RKO (cell line): ENCODE measurements at regions not wholly inside any gene's neighbourhood (a gene's known extent, or its start where the extent isn't known, plus 50 kb on each side); places are given as distances from the start of the nearest gene placed in this dataset.

Experiments
- DNase-seq: peaks from one replicate; pipeline ENCODE4 v3.0.0-alpha.2; 2016; ENCODE audit warnings: low spot score

DNA sequence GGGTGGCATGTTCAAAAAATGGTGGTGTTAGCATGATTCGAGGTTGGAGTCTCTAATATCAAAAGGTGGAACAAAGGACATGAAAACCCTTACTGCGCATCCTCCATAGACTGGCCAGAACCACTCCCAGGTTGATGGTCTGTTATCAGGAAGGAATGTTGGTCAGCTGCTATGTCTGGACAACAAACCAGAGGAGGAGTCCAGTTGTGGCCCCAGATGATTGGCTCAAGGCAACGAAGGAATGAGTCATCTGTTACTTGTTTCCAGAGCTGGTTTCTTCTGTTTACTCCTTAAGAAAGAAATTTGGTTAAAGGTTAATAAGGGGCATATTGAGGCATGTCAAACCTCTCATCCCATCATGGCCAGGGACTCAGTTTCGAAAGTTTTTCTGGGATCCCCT, 56.8 kb upstream of the GRIA4 start:
- DNase-seq, result peak; percentile 2

DNA sequence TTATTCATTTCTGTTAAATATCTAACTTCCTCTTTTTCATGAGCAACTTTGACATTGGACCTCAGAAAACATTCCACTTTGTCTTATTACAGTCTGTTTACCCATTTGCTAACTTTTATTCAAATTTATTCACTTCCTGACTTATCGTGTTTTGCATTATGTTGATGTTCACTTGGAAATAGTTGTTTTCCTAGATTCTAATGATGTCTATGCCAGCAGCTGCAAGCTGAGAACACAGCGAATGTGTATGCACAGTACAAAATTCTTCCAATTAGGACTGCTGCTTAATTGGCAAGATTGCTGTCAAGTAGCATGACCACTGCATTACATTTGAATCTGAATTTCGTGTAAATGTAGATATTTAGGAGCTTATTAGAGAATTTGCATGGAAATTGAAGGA, 61.5 kb upstream of the GRIA4 start:
- DNase-seq, result no peak

DNA sequence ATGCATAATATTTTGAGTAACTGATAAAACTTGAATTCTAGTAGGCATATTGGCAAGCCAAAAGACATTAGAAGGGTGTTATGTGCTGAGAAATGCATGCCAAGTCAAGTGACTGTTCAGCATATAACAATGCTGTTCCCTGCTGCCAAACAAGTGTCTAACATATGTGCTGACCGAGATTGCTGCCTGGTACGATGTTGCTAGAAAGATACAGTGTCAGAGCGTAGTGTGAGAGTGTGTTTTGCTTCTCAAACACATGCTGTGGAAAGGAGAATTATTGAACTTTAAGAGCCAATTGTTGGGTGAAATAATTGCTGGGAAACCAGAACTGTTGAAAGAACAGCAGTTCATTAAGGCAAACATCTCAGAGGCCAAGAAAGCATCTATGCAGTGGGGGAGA, 71.3 kb upstream of the GRIA4 start:
- DNase-seq, result no peak

DNA sequence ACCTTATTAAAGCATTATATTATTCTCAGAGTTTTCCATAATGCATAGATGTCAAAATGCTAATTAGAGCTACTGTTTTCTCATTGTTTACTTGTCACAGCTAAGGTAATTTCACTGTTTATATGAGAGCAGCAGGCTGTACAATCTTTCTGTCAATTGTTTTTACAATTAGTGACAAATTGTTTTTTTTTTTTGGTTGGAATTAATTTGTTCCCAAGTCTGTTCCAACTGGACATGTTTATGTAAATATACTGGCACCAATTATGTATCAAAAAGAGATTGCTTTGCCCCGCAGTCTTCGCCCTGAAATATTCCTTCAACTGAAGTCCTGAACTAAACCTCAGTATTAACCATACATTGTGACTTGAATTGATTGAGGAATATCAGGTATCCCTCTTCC, 72.3 kb upstream of the GRIA4 start:
- no peak for DNase-seq

DNA sequence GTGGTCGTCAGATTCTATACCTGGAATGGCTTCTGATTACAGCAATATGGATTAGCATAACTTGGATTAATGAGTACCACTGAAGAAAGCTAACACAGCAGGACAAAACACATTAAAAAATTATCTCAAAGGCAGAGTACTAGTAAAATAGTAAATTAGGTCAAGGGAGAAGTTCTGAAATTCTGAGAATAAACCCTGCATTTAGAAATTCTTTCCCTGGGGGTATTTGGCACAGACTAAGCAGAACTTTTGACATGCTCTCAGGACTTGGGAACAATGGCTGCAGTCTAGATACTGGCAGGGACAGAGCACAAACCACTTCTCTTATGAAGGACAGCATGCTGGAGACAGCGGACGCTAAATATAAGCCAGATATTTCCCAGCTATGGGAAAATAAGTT, 85.6 kb upstream of the GRIA4 start:
- DNase-seq, result no peak

DNA sequence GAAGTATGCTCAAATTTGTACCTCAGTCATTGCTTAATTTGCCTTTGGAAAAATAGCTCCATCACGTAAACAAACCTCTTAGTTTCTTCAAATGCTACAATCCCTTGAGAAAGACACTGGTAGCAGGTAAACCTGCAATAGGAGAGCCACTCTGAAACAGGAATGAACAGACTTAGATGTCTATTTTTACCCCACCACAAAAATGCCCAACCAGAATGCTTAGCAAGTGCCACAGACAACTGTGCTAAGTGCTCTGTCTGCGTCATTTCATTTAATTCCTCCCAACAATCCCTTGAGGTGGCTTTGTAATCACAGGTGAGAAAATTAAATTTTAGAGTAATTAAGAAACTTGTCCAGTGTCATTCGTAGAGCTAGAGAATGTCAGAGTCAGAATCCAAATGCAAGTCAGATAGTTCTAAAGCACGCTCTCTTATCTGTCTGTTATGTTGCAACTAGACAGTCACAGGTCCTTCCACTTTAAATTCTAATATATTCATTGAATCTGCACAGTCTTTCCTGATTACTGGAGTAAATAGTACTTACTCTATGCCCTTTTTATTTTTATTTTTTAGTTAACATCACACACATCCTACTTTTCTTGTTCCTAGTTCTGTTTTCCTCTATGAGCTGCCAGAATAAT, 89.0 kb upstream of the GRIA4 start:
- DNase-seq, result no peak

DNA sequence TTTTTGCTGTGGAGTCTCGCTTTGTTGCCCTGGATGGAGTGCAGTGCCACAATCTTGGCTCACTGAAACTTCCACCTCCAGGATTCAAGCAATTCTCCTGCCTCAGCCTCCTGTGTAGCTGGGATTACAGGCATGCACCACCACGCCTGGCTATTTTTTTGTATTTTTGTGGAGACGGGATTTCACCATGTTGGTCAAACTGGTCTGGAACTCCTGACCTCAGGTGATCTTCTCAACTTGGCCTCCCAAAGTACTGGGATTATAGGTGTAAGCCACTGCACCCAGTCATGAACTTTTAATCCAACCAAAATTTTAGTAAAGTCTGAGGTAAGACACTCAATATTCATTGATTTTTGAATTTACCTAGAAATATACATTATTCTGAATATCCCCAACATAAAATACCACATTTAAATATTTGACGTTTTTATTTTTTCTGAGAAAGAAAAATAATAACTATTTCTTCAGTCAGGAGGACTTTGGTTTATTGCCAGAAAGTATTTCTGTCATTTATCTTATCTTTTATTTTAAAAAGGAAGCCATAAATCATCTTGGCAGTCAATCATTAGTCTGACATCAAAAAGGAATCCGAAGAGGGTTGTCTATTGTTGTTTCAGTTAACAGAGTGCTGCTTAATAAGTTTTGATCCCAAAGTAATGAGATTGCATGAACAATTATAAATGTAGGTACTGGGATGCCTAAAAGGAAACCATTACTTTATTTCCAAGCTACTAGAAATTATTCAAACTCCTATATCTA, 102.2 kb upstream of the GRIA4 start:
- no peak for DNase-seq

DNA sequence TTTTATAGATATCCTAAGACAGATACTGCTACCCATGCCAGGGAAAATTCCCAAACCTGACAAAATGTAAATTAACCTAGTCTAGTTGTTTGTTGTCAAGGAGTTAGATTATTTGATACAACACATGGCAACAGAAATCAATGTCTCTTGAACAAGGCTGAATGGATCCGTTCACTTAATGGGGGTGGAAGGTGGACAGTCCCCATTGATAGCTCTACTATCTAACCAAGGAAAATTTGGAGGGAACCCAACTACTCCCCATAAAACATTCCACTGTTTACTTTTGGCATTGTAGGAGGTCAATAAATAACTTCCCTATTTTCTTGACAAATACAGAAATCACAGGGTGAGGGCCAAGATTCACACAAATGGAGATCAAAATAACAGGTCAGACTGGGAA, 117.9 kb upstream of the GRIA4 start:
- no peak for DNase-seq

DNA sequence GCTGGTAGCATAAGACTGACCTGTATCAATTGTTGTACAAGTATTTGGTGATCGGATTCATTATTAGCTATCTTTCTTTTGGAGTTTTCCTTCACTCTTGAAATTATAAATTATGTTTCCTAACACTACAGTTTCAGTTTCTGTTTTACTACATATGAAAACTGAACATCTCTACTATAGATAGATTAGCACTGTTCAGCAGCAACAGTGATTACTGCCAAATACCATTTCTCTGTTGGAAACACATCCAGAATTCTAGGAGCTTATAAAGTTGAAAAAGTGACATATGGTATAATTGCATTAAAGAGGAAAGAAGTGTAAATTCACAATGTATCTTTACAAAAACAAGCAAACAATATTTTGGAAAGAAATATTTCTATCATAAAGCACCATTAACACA, 118.5 kb upstream of the GRIA4 start:
- DNase-seq, result no peak

DNA sequence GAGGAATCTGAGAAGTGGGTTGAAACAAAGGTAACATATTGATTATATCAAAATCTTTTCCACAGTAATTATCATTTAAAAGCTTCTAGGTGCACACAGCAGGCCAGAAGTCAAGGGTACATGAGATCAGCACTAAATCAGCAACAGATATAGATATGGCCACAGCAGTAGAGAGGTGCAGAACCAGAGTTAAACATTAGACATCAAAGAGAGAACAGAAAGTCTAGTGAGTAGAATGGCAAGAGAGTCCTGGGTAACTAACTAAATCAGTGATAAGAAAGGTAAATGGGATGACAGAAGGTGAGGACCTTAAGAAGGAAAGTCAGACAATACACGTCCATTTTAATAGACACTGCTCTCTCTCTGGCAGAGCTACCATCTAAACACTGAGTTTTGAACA, 119.5 kb upstream of the GRIA4 start:
- DNase-seq, result no peak

DNA sequence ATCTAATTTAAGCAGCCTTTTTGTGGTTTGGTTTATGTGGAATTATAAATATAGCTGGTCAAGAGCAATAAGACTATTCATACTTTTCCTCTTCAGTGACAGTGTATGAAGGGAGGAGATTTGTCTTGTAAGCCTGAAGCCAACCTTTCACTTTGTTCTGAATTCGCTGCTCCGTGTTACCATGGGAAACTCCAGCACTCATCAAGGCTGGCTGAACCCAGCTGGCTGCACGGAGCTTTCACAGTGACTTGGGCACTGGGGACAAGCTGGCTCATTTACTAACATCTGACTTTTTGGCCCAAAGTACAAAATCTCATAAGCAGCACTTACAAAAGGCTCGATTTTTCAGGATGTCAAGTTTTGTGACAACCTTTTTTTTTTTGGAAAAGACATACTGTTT, 120.4 kb upstream of the GRIA4 start:
- no peak for DNase-seq

DNA sequence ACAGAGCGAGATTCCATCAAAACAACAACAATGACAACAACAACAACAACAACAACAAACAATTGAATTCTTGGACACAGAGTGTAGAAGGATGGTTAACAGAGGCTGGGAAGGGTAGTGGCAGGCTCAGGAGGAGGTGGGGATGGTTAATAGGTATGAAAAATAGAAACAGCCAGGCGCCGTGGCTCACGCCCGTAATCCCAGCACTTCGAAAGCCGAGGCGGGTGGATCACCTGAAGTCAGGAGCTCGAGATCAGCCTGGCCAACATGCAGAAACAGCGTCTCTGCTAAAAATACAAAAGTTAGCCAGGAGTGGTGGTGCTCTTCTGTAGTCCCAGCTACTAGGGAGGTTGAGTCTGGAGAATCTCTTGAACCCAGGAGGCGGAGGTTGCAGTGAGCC, 122.9 kb upstream of the GRIA4 start:
- no peak for DNase-seq

DNA sequence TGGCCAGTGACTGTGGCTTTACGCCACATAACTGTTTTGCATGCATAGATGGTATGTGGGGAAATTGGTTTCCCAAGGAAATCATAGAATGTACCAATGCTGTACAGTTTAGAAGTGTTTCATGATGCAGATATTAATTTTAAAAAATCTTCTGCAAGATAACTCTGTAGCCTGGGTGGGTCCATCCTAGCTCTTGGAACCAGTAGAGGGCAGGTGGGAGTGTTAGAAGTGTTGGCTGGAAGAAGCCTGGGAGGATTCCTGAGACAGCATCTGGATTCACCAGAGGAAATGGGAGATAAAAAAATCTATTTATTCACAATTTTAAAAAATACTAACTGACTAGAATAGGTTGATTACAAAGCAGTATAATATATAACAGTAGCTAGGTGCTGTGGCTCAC, 139.9 kb upstream of the GRIA4 start:
- DNase-seq, result no peak

DNA sequence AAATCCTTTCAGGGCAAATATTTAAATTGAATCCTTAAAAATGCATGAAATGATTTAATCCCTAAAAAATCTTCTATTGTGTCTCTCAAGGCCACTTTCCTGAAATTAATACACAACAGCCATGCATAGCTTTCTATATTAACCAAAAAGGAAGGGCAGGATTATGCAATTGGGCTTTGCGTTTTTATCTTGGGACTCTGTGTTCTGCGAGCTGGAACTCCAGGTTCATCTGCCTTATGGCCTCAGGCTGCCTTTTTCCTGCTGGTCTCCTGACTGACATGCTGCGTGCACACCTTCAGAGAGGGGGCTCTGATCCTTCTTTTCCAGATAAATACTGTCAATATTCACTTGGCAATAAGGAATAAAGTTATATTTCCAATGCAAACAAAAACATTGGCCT, 141.7 kb upstream of the GRIA4 start:
- no peak for DNase-seq

DNA sequence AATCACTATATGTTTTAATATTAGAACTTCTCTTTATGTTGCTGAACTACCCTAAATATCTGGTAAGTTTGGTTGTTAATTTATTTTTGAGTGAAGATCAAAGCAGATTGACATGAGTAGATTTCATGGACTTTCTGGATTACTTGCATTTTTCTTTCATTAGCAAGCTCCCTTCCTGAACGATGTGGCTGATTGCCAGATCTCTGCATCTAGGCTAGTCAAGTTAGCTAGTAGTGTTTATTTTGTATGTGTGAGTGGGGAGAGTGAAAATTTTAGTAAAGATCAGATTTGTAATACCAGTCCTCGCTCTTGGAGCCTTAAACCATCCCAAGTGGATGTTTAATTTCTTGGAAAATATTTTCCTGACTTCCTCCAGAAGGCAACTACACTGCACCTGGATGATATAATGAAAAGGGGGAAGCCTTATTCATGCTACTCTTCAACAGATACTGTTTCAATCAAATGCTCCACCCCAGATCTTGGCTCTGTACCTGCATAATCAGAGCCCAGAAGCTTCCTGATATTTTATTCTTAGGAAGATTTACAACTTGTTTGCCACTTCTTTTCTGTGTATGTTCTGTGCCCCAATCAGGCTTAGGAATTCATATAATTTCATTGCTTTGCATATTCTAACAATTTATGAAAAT, 143.2 kb upstream of the GRIA4 start:
- DNase-seq, result no peak

DNA sequence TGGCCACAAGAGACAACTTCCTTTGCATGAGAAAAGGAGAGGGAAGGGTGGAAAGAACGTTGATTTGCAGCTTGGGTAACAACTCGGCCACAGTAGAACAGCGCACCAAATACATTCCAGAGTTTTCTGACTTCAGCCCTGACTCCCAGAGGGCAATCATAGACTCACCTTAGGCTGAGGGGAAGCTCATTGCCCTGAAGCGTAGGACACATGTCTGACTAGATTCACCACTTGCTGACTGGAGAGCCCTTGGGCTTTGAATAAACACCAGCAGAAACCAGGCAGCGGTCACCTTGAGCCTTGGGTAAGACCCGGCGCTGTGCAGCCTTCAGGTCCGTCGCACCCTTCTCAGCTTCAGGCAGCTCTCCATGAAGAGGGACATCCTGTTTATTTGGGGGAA, 151.8 kb upstream of the GRIA4 start:
- DNase-seq, result no peak

DNA sequence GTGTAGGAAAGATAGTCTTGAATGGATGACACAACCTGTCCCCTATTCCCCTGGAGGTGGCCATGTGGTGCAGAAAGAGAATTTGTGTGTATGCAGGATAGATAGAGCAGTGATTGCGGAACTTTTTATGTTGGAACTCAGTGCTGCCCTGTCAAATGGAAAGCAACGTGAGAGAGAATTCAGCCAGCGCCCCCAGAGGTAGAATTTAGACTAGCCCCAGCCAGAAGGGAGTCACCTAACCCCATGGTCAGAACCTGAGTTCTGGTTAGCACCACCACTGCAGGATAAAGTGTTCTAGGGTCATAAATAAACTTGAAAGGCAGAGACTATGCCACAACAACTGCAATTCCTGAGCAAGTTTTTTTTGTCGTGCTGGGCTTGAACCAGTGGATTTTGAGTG, 152.9 kb upstream of the GRIA4 start:
- DNase-seq, result peak; percentile 3

DNA sequence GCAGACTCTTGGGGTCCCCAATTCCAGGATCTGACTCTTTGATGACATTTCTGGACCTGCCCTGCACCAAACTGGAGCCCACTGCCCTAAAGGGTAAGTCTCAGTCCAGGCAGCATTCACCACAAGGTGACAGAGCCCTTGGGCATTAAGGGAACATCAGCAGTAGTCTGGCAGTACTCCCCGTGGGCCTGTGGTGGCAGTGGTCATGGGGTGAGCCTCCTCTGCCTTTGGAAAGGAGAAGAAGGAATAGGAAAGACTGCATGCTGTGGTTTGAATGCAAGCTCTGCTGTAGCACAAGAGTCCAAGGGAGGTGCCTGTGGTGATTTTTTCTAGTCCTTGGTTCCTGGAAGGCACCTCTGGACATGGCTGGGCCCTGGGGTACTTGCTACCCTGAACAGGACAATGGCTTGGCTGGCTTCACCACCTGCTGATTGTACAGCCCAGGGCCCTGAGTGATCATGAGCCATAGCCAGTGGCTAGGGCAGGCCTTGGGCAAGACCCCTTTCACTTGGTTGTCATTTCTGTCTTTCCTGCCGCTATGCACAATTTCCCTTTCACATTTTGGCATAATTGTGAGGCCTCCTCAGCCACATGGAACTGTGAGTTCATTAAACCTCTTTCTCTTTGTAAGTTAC, 160.7 kb upstream of the GRIA4 start:
- DNase-seq, result no peak

DNA sequence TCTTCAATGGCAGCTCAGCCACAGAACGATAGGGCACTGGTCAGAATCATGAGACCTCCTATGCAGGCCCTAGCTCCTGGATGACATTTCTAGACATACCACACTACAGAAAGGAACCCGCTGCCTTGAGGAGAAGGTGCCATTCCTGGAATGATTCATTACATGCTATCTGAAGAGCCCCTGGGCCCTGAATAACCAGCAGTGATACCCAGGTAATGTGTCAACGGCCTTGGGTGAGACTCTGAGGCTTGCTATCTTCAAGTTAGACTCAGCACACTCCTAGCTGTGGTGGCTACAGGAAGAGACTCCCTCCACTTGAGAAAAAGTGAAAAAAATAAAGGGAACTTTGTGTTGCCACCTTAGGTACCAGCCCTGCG, 161.2 kb upstream of the GRIA4 start:
- DNase-seq, result no peak

DNA sequence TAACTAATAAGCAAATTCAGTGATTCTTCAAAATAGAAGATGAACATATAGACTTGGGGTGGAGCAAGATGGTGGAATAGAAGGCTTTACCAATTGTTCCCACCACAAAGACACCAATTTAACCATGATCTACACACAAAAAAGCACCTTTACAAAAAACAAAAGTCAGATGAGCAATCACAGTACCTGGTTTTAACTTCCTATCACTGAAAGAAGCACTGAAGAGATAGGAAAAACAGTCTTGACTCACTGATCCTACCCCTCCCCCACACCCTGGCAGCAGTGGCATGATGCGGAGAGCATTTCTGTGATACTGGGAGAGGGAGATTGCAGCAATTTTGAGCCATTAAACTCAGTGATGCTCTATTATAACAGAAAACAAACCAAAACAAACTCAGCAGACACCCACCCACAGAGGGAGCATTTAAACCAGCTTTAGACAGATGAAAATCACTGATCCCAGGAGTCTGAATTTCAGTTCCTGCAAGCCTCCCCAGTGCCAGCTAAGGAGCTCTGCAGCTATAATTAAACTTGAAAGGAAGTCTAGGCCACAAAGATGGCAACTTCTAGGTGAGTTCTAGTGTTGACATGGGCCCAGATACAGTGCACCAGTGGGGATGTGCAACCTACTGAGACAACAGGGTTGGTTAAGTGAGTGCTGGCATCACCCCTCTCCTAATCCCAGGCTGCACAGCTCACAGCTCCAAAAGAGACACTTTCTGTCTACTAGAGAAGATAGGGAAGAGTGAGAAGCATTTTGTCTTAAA, 161.8 kb upstream of the GRIA4 start:
- DNase-seq, result no peak

DNA sequence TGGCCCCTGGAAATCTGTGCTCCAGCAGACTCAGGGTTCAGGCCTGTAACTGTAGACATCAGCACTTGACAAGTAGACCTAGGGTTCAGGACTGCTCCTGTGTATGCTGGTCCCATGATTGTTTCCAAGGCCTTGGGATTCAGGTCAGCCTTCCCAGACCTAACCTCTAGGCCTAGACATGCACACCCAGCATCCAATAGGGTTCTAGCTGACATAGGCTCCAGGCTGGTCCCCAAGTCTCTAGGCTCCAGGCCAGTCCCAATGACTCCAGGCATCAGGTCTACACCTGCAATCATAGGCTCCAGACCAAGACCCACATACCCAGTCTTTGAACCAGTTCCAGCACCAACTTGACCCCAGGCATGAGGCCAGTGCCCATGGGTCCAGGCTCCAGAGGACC, 166.2 kb upstream of the GRIA4 start:
- DNase-seq, result no peak

DNA sequence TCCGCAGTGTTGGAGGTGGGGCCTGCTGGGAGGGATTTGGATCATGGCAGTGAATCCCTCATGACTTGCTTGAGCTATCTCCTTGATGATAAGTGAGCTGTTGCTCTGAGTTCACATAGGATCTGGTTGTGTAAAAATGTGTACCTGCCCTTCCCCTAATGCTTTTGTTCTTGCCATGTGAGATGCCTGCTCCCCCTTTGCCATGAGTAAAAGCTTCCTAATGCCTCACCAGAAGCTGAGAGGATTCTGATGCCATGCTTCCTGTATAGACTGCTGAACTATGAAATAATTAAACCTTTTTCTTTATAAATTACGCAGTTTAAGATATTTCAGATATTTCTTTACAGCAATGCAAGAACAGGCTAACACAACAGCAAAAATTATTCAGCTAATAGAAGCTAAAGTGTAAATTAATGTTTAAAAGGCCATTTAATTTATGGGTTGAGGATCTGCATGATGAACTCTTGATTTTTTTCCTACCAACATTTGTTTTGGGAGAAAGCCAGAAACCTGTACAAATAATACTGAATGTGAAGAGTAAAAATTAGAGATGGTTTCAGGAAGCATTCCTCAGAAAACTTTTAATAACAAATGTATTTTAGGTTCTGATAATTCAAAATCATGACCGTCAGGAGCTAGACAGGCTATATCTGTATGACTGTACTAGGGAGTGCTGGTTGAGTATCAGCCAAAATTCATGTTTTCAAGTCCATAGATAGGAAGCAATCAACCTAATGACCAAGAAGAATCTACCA, 177.5 kb upstream of the GRIA4 start:
- no peak for DNase-seq
